ENCODE measurements at regions not wholly inside any gene's neighbourhood (a gene's known extent, or its start where the extent isn't known, plus 50 kb on each side); places are given as distances from the start of the nearest gene placed in this dataset.

GRCh38 chr3:166201476-166201875, 364.3 kb upstream of the BCHE start (continued):
- TF ChIP-seq ZNF775 (CRISPR knock-in tag; IDR thresholded peaks at IDR 0.05; ENCODE audit: borderline replicate concordance) = no peak
- TF ChIP-seq, protein P1, sequence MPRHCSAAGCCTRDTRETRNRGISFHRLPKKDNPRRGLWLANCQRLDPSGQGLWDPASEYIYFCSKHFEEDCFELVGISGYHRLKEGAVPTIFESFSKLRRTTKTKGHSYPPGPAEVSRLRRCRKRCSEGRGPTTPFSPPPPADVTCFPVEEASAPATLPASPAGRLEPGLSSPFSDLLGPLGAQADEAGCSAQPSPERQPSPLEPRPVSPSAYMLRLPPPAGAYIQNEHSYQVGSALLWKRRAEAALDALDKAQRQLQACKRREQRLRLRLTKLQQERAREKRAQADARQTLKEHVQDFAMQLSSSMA (CRISPR knock-in tag; IDR thresholded peaks at IDR 0.05) = no peak
- TF ChIP-seq, protein P2, sequence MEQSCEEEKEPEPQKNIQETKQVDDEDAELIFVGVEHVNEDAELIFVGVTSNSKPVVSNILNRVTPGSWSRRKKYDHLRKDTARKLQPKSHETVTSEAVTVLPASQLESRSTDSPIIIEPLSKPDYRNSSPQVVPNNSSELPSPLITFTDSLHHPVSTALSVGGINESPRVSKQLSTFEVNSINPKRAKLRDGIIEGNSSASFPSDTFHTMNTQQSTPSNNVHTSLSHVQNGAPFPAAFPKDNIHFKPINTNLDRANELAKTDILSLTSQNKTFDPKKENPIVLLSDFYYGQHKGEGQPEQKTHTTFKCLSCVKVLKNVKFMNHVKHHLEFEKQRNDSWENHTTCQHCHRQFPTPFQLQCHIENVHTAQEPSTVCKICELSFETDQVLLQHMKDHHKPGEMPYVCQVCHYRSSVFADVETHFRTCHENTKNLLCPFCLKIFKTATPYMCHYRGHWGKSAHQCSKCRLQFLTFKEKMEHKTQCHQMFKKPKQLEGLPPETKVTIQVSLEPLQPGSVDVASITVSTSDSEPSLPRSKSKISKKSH (CRISPR knock-in tag; IDR thresholded peaks at IDR 0.05; ENCODE audit: borderline replicate concordance) = no peak
- TF ChIP-seq SP5 (CRISPR knock-in tag; IDR thresholded peaks at IDR 0.05; ENCODE audit: borderline replicate concordance, low read depth) = no peak
- TF ChIP-seq ZFP41 (CRISPR knock-in tag; IDR thresholded peaks at IDR 0.05; ENCODE audit: borderline replicate concordance) = no peak
- TF ChIP-seq ZNF790 (CRISPR knock-in tag; IDR thresholded peaks at IDR 0.05; ENCODE audit: borderline replicate concordance) = no peak

GRCh38 chr3:166199491-166199890, 362.3 kb upstream of the BCHE start:
- H4K20me1 ChIP-seq (ENCODE audit: insufficient read depth, low read length) = no peaks in the 10 kb centered on the region
- TF ChIP-seq AHR (CRISPR knock-in tag; IDR thresholded peaks at IDR 0.05) (no peak), ZSCAN25 (CRISPR knock-in tag; IDR thresholded peaks at IDR 0.05) (no peak), SIN3A (IDR thresholded peaks at IDR 0.05; ENCODE audit: borderline replicate concordance, low read depth, low read length) (no peak), ZNF766 (CRISPR knock-in tag; IDR thresholded peaks at IDR 0.05; ENCODE audit: borderline replicate concordance) (no peak), ZNF816 (CRISPR knock-in tag; IDR thresholded peaks at IDR 0.05; ENCODE audit: borderline replicate concordance) (no peak), ZNF883 (CRISPR knock-in tag; IDR thresholded peaks at IDR 0.05; ENCODE audit: not compliant biosample characterization) (no peak), POLR2G (IDR thresholded peaks at IDR 0.05; ENCODE audit: low read depth, low read length) (no peak), KDM5B (CRISPR knock-in tag; IDR thresholded peaks at IDR 0.05; ENCODE audit: borderline replicate concordance) (no peak)
- TF ChIP-seq, protein P3, sequence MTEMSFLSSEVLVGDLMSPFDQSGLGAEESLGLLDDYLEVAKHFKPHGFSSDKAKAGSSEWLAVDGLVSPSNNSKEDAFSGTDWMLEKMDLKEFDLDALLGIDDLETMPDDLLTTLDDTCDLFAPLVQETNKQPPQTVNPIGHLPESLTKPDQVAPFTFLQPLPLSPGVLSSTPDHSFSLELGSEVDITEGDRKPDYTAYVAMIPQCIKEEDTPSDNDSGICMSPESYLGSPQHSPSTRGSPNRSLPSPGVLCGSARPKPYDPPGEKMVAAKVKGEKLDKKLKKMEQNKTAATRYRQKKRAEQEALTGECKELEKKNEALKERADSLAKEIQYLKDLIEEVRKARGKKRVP (CRISPR knock-in tag; IDR thresholded peaks at IDR 0.05) = no peak
- TF ChIP-seq, protein P4, sequence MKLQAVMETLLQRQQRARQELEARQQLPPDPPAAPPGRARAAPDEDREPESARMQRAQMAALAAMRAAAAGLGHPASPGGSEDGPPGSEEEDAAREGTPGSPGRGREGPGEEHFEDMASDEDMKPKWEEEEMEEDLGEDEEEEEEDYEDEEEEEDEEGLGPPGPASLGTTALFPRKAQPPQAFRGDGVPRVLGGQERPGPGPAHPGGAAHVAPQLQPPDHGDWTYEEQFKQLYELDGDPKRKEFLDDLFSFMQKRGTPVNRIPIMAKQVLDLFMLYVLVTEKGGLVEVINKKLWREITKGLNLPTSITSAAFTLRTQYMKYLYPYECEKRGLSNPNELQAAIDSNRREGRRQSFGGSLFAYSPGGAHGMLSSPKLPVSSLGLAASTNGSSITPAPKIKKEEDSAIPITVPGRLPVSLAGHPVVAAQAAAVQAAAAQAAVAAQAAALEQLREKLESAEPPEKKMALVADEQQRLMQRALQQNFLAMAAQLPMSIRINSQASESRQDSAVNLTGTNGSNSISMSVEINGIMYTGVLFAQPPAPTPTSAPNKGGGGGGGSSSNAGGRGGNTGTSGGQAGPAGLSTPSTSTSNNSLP (IDR thresholded peaks at IDR 0.05; ENCODE audit: low read depth, low read length) = no peak
- DNase-seq (ENCODE audit: low spot score) = no peak
- no peaks in the 10 kb centered on the region for H3K79me2 ChIP-seq (ENCODE audit: insufficient read depth, low read length)
- POLR2A ChIA-PET = no interaction called here
- no peak overlapping the region for H3K4me2 ChIP-seq (ENCODE audit: low read depth, low read length)
- H3K4me1 ChIP-seq (ENCODE audit: insufficient read depth, low read length) = no peaks in the 10 kb centered on the region
- CTCF ChIA-PET (ENCODE audit: low intra/inter-chr PET ratio, low total read pairs) = no interaction called here
- H2AFZ ChIP-seq (ENCODE audit: low read length) = no peak overlapping the region
- H3K4me3 ChIP-seq (replicated peaks in 1 of 3; ENCODE audit: insufficient read depth in 1 of 3, low read depth in 2 of 3, low read length in 3 of 3) = no peak overlapping the region
- intact Hi-C loops (cut with micrococcal nuclease; ENCODE audit: unreplicated experiment) (no loop called here), in situ Hi-C loops (cut with HindIII; ENCODE audit: extremely low pct_ligation_motif_present, low pct_unique_long_range_greater_than_20kb) (no loop called here)
- ATAC-seq = no peak
- no peak overlapping the region for H3K27ac ChIP-seq (ENCODE audit: extremely low read length, insufficient read depth, low read length)
- no peaks in the 10 kb centered on the region for H3K36me3 ChIP-seq (replicated peaks in 1 of 2; ENCODE audit: control insufficient read depth in 1 of 2, insufficient read depth in 2 of 2, low read length in 2 of 2)
- FAIRE-seq = no peak
- H3K27me3 ChIP-seq (ENCODE audit: control insufficient read depth in 1 of 2, insufficient read depth in 2 of 2, low read length in 2 of 2) = no peaks in the 10 kb centered on the region
- no peak overlapping the region for H3K9ac ChIP-seq (ENCODE audit: insufficient read depth, low read depth, low read length)
- no TSS peak for BruUV-seq (replicated peaks)
- H3K9me3 ChIP-seq (ENCODE audit: low read length) = no peaks in the 10 kb centered on the region

Measured in HepG2 (cell line).